Spleen (tissue), 7 donors: ENCODE measurements at regions not wholly inside any gene's neighbourhood (a gene's known extent, or its start where the extent isn't known, plus 50 kb on each side); places are given as distances from the start of the nearest gene placed in this dataset.

Experiments
- CTCF ChIP-seq, 11 experiments: fragments of 200-600 bp in 7 of 11; fragments of 450-650 bp in 4 of 11; sonication (generic) in 4 of 11; IDR thresholded peaks in 8 of 11; conservative IDR thresholded peaks in 3 of 11; 1 replicate in 7 of 11; 2 replicates in 4 of 11; pipeline versions ENCODE4 v1.4.0 to v1.8.0; 2016 to 2021; ENCODE audit warnings: antibody characterized with exemption in 11 of 11, inconsistent platforms in 4 of 11, mild to moderate bottlenecking in 1 of 11
- POLR2A ChIP-seq, 3 donors: fragments of 450-650 bp; IDR thresholded peaks; one replicate each; pipeline ENCODE4 v1.5.1; 2017; ENCODE audit warnings: antibody characterized with exemption in 3 of 3, mild to moderate bottlenecking in 1 of 3
- POLR2AphosphoS5 ChIP-seq, 3 donors: sonication (generic); formaldehyde crosslinking; IDR thresholded peaks; one replicate each; pipeline ENCODE4 v1.5.1; 2017; ENCODE audit warnings: antibody characterized with exemption in 3 of 3
- donor health status: DM: no; HTN: no; CAD: no; lungs with moderate emphysema.
- donor health status: DM: no; HTN: no; CAD: no.
- donor health status: DM: no; HTN: no; CAD: no.

GRCh38 chr17:22518185-22518584, 825.9 kb downstream of the KCNJ18 start:
- TF ChIP-seq CTCF (IDR thresholded peaks at IDR 0.05 in 8 of 11, conservative IDR thresholded peaks at IDR 0.05 in 3 of 11), result no peak
- no peak for TF ChIP-seq POLR2AphosphoS5 (IDR thresholded peaks at IDR 0.05)
- TF ChIP-seq POLR2A (IDR thresholded peaks at IDR 0.05), result no peak
